GM10266 (cell line): ENCODE measurements at regions not wholly inside any gene's neighbourhood (a gene's known extent, or its start where the extent isn't known, plus 50 kb on each side); places are given as distances from the start of the nearest gene placed in this dataset.
"Not testable (repeated sequence)": the region's sequence is repeated elsewhere in the genome, so short reads cannot be mapped to it uniquely, and the experiment has no call there.

Experiments
- DNase-seq: peaks from one replicate; pipeline ENCODE4 v3.0.0; 2012; ENCODE audit errors: extremely low spot score
- TF ChIP-seq, protein P1 (sequence below): IDR thresholded peaks from 2 replicates; pipeline ENCODE4 v1.5.1; 2012; ENCODE audit warnings: mild to moderate bottlenecking, low read depth; ENCODE audit not compliant: control insufficient read depth, insufficient read depth; ENCODE audit errors: missing control alignments

DNA sequence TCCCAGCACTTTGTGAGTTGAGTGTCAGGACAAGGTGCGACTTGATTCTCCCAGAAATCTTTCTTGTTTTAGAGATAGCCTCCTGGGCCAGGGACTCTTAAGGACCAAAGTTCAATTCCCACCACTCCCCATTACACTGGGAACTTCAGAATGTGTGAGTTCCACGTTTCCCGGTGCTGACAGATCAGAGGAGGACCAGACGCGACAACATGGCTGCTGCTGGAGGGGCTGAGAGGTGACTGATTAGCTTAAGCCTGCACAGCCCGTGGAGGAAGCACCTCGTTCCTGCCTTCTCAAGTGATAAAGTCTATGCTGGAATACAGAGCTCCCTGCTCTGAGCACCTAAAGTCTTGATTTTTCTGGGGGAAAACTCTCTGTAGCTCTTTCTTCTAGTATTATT lies 175.2 kb upstream of the FERMT1 start:
- DNase-seq = no peak
- TF ChIP-seq, protein P1, sequence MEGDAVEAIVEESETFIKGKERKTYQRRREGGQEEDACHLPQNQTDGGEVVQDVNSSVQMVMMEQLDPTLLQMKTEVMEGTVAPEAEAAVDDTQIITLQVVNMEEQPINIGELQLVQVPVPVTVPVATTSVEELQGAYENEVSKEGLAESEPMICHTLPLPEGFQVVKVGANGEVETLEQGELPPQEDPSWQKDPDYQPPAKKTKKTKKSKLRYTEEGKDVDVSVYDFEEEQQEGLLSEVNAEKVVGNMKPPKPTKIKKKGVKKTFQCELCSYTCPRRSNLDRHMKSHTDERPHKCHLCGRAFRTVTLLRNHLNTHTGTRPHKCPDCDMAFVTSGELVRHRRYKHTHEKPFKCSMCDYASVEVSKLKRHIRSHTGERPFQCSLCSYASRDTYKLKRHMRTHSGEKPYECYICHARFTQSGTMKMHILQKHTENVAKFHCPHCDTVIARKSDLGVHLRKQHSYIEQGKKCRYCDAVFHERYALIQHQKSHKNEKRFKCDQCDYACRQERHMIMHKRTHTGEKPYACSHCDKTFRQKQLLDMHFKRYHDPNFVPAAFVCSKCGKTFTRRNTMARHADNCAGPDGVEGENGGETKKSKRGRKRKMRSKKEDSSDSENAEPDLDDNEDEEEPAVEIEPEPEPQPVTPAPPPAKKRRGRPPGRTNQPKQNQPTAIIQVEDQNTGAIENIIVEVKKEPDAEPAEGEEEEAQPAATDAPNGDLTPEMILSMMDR = no peak

DNA sequence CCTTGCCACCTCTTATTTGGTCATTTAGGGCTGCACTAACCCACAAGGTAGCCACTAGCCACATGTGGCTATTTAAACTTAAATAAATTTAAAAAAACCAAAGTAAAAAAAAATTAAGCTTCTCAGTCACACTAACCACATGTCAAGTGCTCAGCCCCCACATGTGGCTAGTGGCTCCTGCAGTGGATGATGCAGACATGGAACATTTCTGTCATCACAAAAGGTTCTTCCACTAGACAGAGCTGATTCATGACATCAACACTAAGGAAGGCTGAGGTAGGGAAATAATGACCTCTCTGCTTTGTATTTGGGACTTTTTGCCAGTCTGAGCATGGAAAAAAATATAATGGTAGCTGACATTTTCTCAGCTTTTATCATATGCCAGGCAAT lies 173.0 kb upstream of the FERMT1 start:
- TF ChIP-seq, protein P1 = no peak

DNA sequence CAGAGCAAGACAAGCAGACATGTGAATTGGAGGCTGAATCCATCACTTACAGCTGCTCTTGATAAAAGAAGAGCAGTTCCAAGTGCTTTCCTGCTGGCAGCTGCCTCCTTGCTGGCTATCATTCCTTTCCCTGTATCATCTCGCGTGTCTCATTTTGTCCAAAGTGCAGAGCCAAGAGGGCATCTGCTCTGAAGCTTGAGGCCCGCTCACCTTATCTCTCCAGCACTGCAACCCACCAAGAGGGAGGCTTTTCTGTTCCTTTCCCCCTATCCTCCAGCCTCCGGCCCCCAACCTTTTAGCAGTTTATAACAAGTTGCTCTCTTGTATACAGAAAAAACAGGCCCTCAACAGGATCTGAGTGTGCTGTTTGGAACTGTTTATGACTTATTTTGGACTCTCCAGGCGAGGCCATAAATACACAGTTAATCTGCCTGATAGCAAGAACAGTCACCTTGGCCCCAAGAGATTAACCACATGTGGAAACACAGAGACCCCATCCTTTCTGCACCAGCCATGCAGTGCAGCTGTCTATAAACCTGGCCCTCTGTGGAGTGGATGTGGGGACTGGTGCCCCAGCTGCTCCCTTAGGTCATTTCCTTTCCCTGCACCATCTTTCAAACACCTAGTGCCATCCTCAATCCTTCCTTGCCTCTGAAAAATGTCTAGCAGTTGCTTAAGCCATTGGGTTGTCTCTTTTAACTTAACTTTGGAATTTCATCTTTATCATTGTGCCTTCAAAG lies 172.5 kb upstream of the FERMT1 start:
- TF ChIP-seq, protein P1 = no peak
- no peak for DNase-seq

More for the DNA sequence above, 173.0 kb upstream of the FERMT1 start:
- no peak for DNase-seq

DNA sequence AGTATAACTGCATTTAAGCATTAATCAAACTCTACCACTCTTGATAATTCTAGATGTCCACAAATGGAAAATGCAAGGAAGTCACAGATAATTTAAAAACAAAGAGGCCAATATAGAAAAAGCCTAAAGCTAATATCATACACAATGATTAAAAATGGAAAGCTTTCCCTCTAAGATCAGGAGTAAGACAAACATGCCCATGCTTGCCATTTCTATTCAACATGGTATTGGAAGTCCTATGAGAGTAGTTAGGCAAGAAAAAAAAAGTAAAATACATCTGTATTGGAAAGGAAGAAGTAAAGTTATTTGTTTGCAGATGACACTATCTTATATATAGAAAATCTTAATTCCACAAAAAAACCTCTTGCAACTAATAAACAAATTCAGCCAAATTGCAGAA lies 164.6 kb upstream of the FERMT1 start:
- TF ChIP-seq, protein P1 = no peak
- DNase-seq = no peak

DNA sequence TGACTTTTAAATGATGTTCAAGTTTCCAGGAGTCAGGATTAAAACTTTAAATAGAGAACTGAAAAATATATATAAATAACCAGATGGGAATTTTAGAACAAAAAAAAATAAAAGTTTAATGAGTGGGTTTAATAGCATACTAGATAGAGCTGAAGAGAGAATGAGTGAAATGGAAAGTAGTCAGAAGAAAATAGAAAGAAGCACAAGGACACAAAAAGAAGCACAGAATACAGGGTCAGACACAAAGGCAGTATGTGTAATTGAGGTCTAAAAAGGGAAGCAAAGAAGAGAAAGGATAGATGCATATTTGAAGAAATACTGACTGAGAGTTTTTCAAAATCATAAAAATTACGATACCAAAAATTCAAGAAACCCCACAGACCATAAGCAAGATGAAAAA lies 159.8 kb upstream of the FERMT1 start:
- TF ChIP-seq, protein P1 = no peak
- DNase-seq = no peak

DNA sequence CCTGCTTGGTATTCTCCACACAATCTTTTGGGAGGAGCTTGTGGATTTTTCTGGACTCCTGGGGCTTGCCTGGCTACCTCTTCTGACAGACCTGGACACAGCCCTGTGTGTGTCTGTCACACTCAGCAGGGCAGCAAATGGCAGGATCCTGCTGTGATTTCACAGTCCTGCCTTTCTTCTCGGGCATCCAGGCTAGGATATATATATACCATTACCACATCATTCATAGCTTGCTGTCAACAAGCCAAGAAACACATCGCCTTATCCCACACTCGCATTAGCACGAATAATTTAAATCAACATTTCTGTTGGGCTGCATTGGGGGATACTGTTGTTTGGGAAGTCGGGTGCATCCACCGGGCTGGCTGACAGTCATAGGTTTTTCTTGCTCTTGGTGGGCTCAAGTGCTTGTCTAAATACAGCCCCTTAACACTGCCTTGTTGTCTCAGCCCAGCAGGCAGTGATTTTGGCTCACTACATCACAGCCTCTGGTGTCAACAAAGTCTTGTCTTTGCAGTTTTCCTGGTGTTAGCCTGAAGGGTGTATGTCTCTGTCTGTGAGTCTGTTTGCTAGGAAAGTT lies 154.9 kb upstream of the FERMT1 start:
- DNase-seq = no peak
- TF ChIP-seq, protein P1 = no peak

DNA sequence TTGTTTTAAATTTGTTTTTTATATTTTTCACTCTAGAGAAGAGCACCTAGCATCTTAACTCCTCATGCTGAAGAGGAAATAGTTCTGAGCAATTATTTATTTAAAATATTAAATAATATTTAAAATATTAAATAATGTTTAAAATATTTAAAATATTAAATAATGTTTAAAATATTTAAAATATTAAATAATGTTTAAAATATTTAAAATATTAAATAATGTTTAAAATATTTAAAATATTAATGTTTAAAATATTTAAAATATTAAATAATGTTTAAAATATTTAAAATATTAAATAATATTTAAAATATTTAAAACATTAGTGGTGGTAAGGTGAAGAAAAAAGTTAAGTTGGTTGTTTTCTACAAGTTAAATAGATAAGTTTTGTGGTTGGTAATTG lies 147.6 kb upstream of the FERMT1 start:
- not testable (repeated sequence) for DNase-seq
